Retinal pigment epithelial cell (primary cell): ENCODE measurements at regions not wholly inside any gene's neighbourhood (a gene's known extent, or its start where the extent isn't known, plus 50 kb on each side); places are given as distances from the start of the nearest gene placed in this dataset.

Experiments used
- DNase-seq: peaks from one replicate; pipeline ENCODE4 v3.0.0-alpha.2; 2010; ENCODE audit warnings: low read depth
- H3K4me3 ChIP-seq: 2 replicates; pipeline ENCODE4 v1.5.1; 2011; ENCODE audit warnings: mild to moderate bottlenecking, low read length, control low read depth, moderate library complexity
- TF ChIP-seq, protein P1 (sequence below): conservative IDR thresholded peaks from 2 replicates; pipeline ENCODE4 v1.5.1; 2011; ENCODE audit warnings: low read depth, low read length, control low read depth, inconsistent platforms

DNA sequence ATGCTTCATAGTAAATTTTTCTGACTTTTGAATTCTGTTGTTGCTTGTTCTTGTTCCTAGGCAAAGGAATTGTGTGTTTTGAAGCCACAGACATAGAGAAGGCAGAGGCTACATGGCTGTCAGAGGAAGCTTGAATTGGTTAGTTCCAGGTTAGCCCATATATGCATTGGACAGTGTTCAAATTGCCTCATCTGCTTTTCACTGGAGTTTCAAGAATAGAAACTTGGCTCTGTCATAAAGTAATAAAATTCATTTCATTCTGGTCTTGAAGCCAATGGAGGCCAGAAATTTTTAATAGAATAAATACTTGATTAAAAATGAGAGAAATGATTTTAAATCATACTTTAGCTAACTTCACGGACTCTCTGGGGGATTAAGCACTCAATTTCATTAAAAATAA is 178.0 kb downstream of the YIPF5 start:
- no peak overlapping the region for H3K4me3 ChIP-seq
- TF ChIP-seq, protein P1, sequence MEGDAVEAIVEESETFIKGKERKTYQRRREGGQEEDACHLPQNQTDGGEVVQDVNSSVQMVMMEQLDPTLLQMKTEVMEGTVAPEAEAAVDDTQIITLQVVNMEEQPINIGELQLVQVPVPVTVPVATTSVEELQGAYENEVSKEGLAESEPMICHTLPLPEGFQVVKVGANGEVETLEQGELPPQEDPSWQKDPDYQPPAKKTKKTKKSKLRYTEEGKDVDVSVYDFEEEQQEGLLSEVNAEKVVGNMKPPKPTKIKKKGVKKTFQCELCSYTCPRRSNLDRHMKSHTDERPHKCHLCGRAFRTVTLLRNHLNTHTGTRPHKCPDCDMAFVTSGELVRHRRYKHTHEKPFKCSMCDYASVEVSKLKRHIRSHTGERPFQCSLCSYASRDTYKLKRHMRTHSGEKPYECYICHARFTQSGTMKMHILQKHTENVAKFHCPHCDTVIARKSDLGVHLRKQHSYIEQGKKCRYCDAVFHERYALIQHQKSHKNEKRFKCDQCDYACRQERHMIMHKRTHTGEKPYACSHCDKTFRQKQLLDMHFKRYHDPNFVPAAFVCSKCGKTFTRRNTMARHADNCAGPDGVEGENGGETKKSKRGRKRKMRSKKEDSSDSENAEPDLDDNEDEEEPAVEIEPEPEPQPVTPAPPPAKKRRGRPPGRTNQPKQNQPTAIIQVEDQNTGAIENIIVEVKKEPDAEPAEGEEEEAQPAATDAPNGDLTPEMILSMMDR = no peak
- no peak for DNase-seq

DNA sequence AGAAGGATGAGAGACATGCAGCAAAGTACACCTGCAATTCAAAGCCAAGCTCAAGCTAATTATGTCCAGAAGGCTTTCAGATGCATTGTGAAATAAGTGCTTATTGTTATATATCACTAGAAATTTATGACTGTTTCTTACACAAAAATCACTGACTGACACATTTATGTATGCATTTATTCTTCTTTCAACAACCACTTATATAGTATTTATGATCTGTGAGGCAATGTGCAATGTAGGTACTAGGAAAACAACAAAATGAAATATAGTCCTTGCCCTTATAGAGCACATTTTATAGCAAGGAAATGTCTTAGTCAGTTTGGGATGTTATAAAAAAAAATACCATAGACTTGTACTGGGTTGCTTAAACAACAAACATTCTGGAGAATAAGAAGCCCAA is 167.6 kb downstream of the YIPF5 start:
- DNase-seq = no peak
- TF ChIP-seq, protein P1 = no peak
- no peak overlapping the region for H3K4me3 ChIP-seq

DNA sequence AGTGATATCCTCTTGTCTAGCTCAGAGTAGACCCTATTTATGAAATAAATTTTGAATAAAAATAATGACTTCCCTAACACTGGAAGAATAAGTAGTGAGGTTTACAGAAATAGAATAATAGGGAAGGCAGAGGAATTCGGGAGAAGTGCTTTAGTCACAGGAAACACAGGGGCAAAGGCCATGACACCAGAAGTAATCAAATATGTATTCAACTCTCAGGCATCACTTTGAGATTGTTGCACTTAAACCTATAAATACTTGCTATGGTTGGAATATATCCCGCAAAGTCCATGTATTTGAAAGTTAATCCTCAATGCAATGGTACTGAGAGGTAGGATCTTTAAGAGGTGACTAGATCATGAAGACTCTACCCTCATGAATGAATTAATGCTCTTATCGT is 166.8 kb downstream of the YIPF5 start:
- H3K4me3 ChIP-seq = no peak overlapping the region
- TF ChIP-seq, protein P1 = no peak
- no peak for DNase-seq

DNA sequence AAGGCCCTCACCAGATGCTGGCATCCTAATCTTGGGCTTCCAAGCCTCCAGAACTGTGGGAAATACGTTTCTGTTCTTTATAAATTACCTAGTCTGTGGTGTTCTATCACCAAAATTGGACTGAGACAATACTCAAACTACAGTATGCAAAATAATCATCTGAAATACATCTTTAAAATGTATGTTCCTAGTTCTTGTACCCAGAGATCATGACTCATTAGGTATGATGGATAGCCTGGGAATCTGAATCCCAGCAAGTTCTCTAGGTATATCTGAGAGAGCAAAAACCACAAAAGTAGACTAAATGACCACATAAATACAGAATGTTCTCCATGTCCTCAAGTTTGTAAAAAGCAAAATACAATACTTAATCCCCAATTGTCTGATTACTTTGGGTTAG is 166.3 kb downstream of the YIPF5 start:
- no peak for DNase-seq
- TF ChIP-seq, protein P1 = no peak

DNA sequence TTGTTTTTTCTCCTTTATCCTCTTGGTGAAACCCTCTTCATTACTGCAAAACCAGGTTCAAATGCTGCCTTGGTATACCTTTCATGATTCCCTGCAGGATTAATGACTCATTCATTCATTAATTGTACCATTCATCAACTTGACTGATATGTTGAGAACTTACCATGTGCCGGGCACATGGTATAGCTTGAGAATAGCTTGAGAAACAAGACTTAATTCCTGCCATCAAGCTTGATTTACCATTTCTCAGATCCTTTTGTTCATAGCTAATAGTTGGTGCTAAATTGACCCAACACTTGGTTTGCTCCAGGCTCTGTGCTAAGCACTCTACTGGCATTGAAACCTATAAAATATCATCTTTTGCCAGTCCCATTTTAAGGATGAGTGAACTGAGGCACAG is 165.7 kb downstream of the YIPF5 start:
- H3K4me3 ChIP-seq = no peak overlapping the region
- no peak for DNase-seq
- TF ChIP-seq, protein P1 = no peak

More for the DNA sequence above, 166.3 kb downstream of the YIPF5 start:
- H3K4me3 ChIP-seq = no peak overlapping the region

DNA sequence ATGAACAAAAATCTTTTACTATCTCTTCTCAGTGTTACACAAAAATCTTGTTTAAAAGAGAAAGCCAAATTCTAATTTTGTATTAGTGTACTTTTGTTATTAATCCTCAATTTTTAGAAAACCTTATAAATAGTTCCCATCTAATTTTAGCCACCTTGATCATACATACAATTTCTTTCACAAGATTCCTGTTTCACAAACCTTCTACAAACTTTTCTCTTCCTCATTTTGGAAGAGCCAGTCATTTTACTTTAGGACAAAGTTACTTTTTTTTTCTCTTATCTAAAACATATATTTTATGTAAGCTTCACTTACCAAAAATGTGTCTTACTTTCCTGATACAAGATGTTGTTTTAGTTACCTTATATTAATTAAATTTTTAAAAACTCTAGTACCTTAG is 161.3 kb downstream of the YIPF5 start:
- no peak for DNase-seq
- H3K4me3 ChIP-seq = no peak overlapping the region
- TF ChIP-seq, protein P1 = no peak

DNA sequence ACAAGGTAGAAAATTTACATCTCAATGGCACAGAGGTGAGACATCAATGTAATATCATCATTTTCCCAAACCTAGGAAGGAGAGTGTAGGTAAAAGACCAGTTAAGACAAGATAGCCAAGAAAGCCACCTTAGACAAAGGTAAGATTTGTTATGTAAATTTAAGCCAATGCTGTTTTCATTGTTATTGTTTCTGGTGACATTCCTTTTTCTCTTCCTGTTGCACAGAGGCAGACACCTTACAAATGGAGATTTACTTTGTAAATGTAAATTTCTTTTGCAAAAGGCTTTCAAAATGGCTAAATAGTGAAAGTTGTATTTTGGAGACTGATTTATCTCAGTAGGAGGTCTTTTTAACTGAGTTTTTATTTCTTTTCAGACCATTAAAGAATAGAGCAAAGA is 159.1 kb downstream of the YIPF5 start:
- no peak for DNase-seq
- H3K4me3 ChIP-seq = no peak overlapping the region
- TF ChIP-seq, protein P1 = no peak
